ENCODE measurements at regions not wholly inside any gene's neighbourhood (a gene's known extent, or its start where the extent isn't known, plus 50 kb on each side); places are given as distances from the start of the nearest gene placed in this dataset.
"Not testable (repeated sequence)": the region's sequence is repeated elsewhere in the genome, so short reads cannot be mapped to it uniquely, and the experiment has no call there.

- DNase-seq (ENCODE audit: low read depth) = no peak
- H3K27me3 ChIP-seq (ENCODE audit: control insufficient read depth, insufficient read depth, low read length) = no peaks in the 10 kb centered on the region
- TF ChIP-seq, protein P1, sequence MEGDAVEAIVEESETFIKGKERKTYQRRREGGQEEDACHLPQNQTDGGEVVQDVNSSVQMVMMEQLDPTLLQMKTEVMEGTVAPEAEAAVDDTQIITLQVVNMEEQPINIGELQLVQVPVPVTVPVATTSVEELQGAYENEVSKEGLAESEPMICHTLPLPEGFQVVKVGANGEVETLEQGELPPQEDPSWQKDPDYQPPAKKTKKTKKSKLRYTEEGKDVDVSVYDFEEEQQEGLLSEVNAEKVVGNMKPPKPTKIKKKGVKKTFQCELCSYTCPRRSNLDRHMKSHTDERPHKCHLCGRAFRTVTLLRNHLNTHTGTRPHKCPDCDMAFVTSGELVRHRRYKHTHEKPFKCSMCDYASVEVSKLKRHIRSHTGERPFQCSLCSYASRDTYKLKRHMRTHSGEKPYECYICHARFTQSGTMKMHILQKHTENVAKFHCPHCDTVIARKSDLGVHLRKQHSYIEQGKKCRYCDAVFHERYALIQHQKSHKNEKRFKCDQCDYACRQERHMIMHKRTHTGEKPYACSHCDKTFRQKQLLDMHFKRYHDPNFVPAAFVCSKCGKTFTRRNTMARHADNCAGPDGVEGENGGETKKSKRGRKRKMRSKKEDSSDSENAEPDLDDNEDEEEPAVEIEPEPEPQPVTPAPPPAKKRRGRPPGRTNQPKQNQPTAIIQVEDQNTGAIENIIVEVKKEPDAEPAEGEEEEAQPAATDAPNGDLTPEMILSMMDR (IDR thresholded peaks at IDR 0.05; ENCODE audit: insufficient read depth, low read length, poor library complexity, severe bottlenecking) = no peak
- H3K4me3 ChIP-seq (ENCODE audit: low read depth, low read length) = no peak overlapping the region
- no peaks in the 10 kb centered on the region for H3K36me3 ChIP-seq (ENCODE audit: control insufficient read depth, insufficient read depth, low read length)
These were observed 851.8 kb downstream of the TMEM121 start for GRCh38 chr14:106378191-106378590.

GRCh38 chr14:106380740-106381139, 854.4 kb downstream of the TMEM121 start:
- Histone ChIP-seq H3K27me3 (ENCODE audit: control insufficient read depth, insufficient read depth, low read length) (no peaks in the 10 kb centered on the region), H3K36me3 (ENCODE audit: control insufficient read depth, insufficient read depth, low read length) (no peaks in the 10 kb centered on the region), H3K4me3 (ENCODE audit: low read depth, low read length) (no peak overlapping the region)
- no peak for DNase-seq (ENCODE audit: low read depth)
- TF ChIP-seq, protein P1 (IDR thresholded peaks at IDR 0.05; ENCODE audit: insufficient read depth, low read length, poor library complexity, severe bottlenecking) = no peak

- not testable (repeated sequence) for H3K27me3 ChIP-seq (ENCODE audit: control insufficient read depth, insufficient read depth, low read length); H3K36me3 ChIP-seq (ENCODE audit: control insufficient read depth, insufficient read depth, low read length); DNase-seq (ENCODE audit: low read depth); H3K4me3 ChIP-seq (ENCODE audit: low read depth, low read length)
These were observed 862.8 kb downstream of the TMEM121 start for GRCh38 chr14:106389186-106389585.

DNA sequence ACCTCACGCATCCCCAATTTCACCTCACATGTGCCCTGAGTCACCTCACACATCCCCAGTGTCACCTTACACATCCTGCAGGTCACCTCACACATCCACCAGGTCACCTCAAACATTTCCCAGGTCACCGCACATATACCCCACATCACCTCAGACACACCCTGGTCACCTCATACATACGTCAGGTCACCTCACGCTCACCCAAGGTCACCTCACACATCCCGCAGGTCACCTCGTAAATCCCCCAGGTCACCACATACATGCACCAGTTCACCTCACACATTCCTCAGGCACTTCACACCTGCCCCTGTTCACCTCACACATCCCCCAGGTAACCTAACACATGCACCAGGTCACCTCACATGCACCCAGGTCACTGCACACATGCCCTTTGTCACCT, 864.0 kb downstream of the TMEM121 start:
- no peak overlapping the region for H3K4me3 ChIP-seq (ENCODE audit: low read depth, low read length)
- H3K36me3 ChIP-seq (ENCODE audit: control insufficient read depth, insufficient read depth, low read length) = no peaks in the 10 kb centered on the region
- no peak for DNase-seq (ENCODE audit: low read depth)
- no peaks in the 10 kb centered on the region for H3K27me3 ChIP-seq (ENCODE audit: control insufficient read depth, insufficient read depth, low read length)
- TF ChIP-seq, protein P1 (IDR thresholded peaks at IDR 0.05; ENCODE audit: insufficient read depth, low read length, poor library complexity, severe bottlenecking) = no peak

DNA sequence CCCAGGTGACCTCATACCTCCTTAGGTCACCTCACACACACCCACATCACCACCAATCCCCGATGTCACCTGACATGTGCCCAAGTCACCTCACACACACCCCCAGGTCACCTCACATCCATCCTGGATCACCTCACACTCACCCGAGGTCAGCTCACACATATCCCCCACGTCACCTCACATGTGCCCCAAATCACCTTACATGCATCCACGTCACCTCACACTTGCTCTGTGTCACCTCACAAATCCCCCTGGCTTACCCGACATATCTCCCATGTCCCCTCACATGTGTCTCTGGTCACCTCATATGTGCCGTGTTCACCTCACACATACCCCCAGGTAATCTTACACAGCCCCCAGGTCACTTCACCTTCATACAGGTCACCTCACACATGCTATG, 864.6 kb downstream of the TMEM121 start:
- no peak for DNase-seq (ENCODE audit: low read depth)
- Histone ChIP-seq H3K36me3 (ENCODE audit: control insufficient read depth, insufficient read depth, low read length) (no peaks in the 10 kb centered on the region), H3K27me3 (ENCODE audit: control insufficient read depth, insufficient read depth, low read length) (no peaks in the 10 kb centered on the region), H3K4me3 (ENCODE audit: low read depth, low read length) (no peak overlapping the region)
- TF ChIP-seq, protein P1 (IDR thresholded peaks at IDR 0.05; ENCODE audit: insufficient read depth, low read length, poor library complexity, severe bottlenecking) = no peak

GRCh38 chr14:106393742-106394141, 867.4 kb downstream of the TMEM121 start:
- TF ChIP-seq, protein P1 (IDR thresholded peaks at IDR 0.05; ENCODE audit: insufficient read depth, low read length, poor library complexity, severe bottlenecking) = no peak
- H3K4me3 ChIP-seq (ENCODE audit: low read depth, low read length) = no peak overlapping the region
- DNase-seq (ENCODE audit: low read depth) = no peak

More at GRCh38 chr14:106393742-106394141, 867.4 kb downstream of the TMEM121 start:
- H3K36me3 ChIP-seq (ENCODE audit: control insufficient read depth, insufficient read depth, low read length) = no peaks in the 10 kb centered on the region
- H3K27me3 ChIP-seq (ENCODE audit: control insufficient read depth, insufficient read depth, low read length) = no peaks in the 10 kb centered on the region
